IMR-90 (cell line): ENCODE measurements at regions not wholly inside any gene's neighbourhood (a gene's known extent, or its start where the extent isn't known, plus 50 kb on each side); places are given as distances from the start of the nearest gene placed in this dataset.
A peak's percentile ranks its signal among the peaks of the same experiment; 100 is the strongest.

Source experiments
- ATAC-seq: fragments of 200-7000 bp; cut with Tn5 transposase; 2 replicates; pipeline ENCODE4 v1.9.1; 2020; ENCODE audit warnings: low read depth, mild to moderate bottlenecking, moderate library complexity
- BruUV-seq: library from RNA; stranded (reverse); fragments of 400-500 nt; replicated peaks from 2 replicates; lab custom pipeline; 2021; lab: Mats Ljungman, UMichigan
- CTCF ChIA-PET: fragments of 300-600 bp; formaldehyde crosslinking; extraction: SDS; loops from one replicate; lab custom pipeline; 2021; ENCODE audit warnings: antibody characterized with exemption; lab: Yijun Ruan, JAX
- POLR2A ChIA-PET: fragments of 300-600 bp; sonication (Branson Sonifier 250); formaldehyde crosslinking; loops from one replicate; lab custom pipeline; 2022; ENCODE audit warnings: antibody characterized with exemption; ENCODE audit not compliant: unreplicated experiment; lab: Charles Lee
- DNase-seq: peaks from one replicate; pipeline ENCODE4 v3.0.0; 2013
- H2AFZ ChIP-seq: replicated peaks from 2 replicates; pipeline ENCODE3; 2013; ENCODE audit warnings: low read length, mild to moderate bottlenecking; ENCODE audit not compliant: poor library complexity
- H2AK5ac ChIP-seq: 2 replicates; pipeline ENCODE4 v1.6.1; 2013; ENCODE audit warnings: low read depth, low read length, inconsistent platforms
- H2AK9ac ChIP-seq: replicated peaks from 2 replicates; pipeline ENCODE3; 2013; ENCODE audit warnings: mild to moderate bottlenecking, low read depth, low read length, moderate library complexity; ENCODE audit not compliant: poor library complexity
- H2BK120ac ChIP-seq: 2 replicates; pipeline ENCODE4 v1.6.1; 2013; ENCODE audit warnings: low read depth, low read length, inconsistent platforms
- H2BK15ac ChIP-seq: 3 replicates; pipeline ENCODE4 v1.6.1; 2013; ENCODE audit warnings: low read depth, low read length, inconsistent platforms
- H2BK20ac ChIP-seq: 2 replicates; pipeline ENCODE4 v1.6.1; 2013; ENCODE audit warnings: low read depth, mild to moderate bottlenecking, inconsistent platforms, low read length, moderate library complexity
- H2BK5ac ChIP-seq: 2 replicates; pipeline ENCODE4 v1.6.1; 2013; ENCODE audit warnings: mild to moderate bottlenecking, low read depth, low read length, inconsistent platforms; ENCODE audit not compliant: poor library complexity, severe bottlenecking
- H3K14ac ChIP-seq: replicated peaks from 2 replicates; pipeline ENCODE4 v1.6.1; 2013; ENCODE audit warnings: low read depth, low read length, inconsistent platforms
- H3K18ac ChIP-seq: 2 replicates; pipeline ENCODE4 v1.6.1; 2013; ENCODE audit warnings: low read depth, low read length, control low read depth
- H3K23ac ChIP-seq: 2 replicates; pipeline ENCODE4 v1.6.1; 2013; ENCODE audit warnings: low read depth, low read length, inconsistent platforms
- H3K27ac ChIP-seq: 2 replicates; pipeline ENCODE4 v1.5.1; 2013; ENCODE audit warnings: mild to moderate bottlenecking, control low read depth, low read length; ENCODE audit not compliant: insufficient read depth
- H3K27me3 ChIP-seq: 2 replicates; pipeline ENCODE4 v1.6.1; 2013; ENCODE audit warnings: low read length; ENCODE audit not compliant: control insufficient read depth, insufficient read depth
- H3K36me3 ChIP-seq: 2 replicates; pipeline ENCODE4 v1.6.1; 2013; ENCODE audit warnings: low read length, mixed read lengths; ENCODE audit not compliant: control insufficient read depth, insufficient read depth
- H3K4ac ChIP-seq: 2 replicates; pipeline ENCODE4 v1.6.1; 2013; ENCODE audit warnings: low read depth, low read length, inconsistent platforms
- H3K4me1 ChIP-seq: 2 replicates; pipeline ENCODE4 v1.6.1; 2013; ENCODE audit warnings: low read length, mixed read lengths; ENCODE audit not compliant: control insufficient read depth, insufficient read depth
- H3K4me2 ChIP-seq: 2 replicates; pipeline ENCODE4 v1.6.1; 2013; ENCODE audit warnings: low read depth, mild to moderate bottlenecking, control low read depth, low read length, moderate library complexity
- H3K4me3 ChIP-seq: 2 replicates; pipeline ENCODE4 v1.5.1; 2013; ENCODE audit warnings: low read depth, mild to moderate bottlenecking, control low read depth, low read length, moderate library complexity; ENCODE audit not compliant: insufficient read depth
- H3K56ac ChIP-seq: 2 replicates; pipeline ENCODE4 v1.6.1; 2013; ENCODE audit warnings: low read length, inconsistent platforms; ENCODE audit not compliant: insufficient read depth; ENCODE audit errors: extremely low read depth
- H3K79me1 ChIP-seq, 2 experiments: 2 replicates each; pipeline ENCODE4 v1.6.1; 2013; ENCODE audit warnings: low read length in 2 of 2, inconsistent platforms in 1 of 2, low read depth in 1 of 2
- H3K9ac ChIP-seq: 2 replicates; pipeline ENCODE4 v1.6.1; 2013; ENCODE audit warnings: low read depth, low read length, control low read depth
- H3K9me1 ChIP-seq: 2 replicates; pipeline ENCODE4 v1.6.1; 2013; ENCODE audit warnings: low read length, inconsistent platforms; ENCODE audit not compliant: insufficient read depth
- H3K9me3 ChIP-seq: 2 replicates; pipeline ENCODE4 v1.6.1; 2013; ENCODE audit warnings: low read length; ENCODE audit not compliant: control insufficient read depth, insufficient read depth
- H4K20me1 ChIP-seq: 2 replicates; pipeline ENCODE4 v1.6.1; 2013; ENCODE audit warnings: low read length, inconsistent platforms; ENCODE audit not compliant: insufficient read depth
- H4K5ac ChIP-seq: 2 replicates; pipeline ENCODE4 v1.6.1; 2013; ENCODE audit warnings: mild to moderate bottlenecking, low read depth, low read length, control low read depth
- H4K8ac ChIP-seq, 2 experiments: 2 replicates each; pipeline ENCODE4 v1.6.1; 2013; ENCODE audit warnings: low read depth in 2 of 2, low read length in 2 of 2, control low read depth in 1 of 2, inconsistent platforms in 1 of 2
- H4K91ac ChIP-seq: 2 replicates; pipeline ENCODE4 v1.6.1; 2013; ENCODE audit warnings: low read depth, low read length, inconsistent platforms; ENCODE audit not compliant: insufficient read depth
- BHLHE40 ChIP-seq: fragments of 150-350 bp; IDR thresholded peaks from 2 replicates; pipeline ENCODE4 v1.6.1; 2016; ENCODE audit warnings: mild to moderate bottlenecking, low read depth, low read length
- CTCF ChIP-seq: conservative IDR thresholded peaks from 2 replicates; pipeline ENCODE4 v1.5.1; 2012; ENCODE audit warnings: mild to moderate bottlenecking, low read depth, low read length, improper control_type of control experiment
- FOS ChIP-seq: fragments of 150-350 bp; IDR thresholded peaks from 2 replicates; pipeline ENCODE4 v1.6.1; 2016; ENCODE audit warnings: low read depth, low read length
- MAFK ChIP-seq: IDR thresholded peaks from 2 replicates; pipeline ENCODE4 v1.6.1; 2012; ENCODE audit warnings: low read depth, low read length, improper control_type of control experiment
- MAZ ChIP-seq: IDR thresholded peaks from 2 replicates; pipeline ENCODE4 v1.6.1; 2012; ENCODE audit warnings: low read depth, mild to moderate bottlenecking, low read length, improper control_type of control experiment, moderate library complexity, borderline replicate concordance
- NFE2L2 ChIP-seq: fragments of 150-350 bp; IDR thresholded peaks from 2 replicates; pipeline ENCODE4 v1.6.1; 2016; ENCODE audit warnings: low read depth, mild to moderate bottlenecking, low read length
- POLR2A ChIP-seq: IDR thresholded peaks from 2 replicates; pipeline ENCODE4 v1.6.1; 2012; ENCODE audit warnings: mild to moderate bottlenecking, low read depth, low read length
- RAD21 ChIP-seq: IDR thresholded peaks from 2 replicates; pipeline ENCODE4 v1.6.1; 2012; ENCODE audit warnings: low read length, improper control_type of control experiment
- RCOR1 ChIP-seq: IDR thresholded peaks from 2 replicates; pipeline ENCODE4 v1.6.1; 2012; ENCODE audit warnings: mild to moderate bottlenecking, low read length, improper control_type of control experiment; ENCODE audit not compliant: insufficient replicate concordance
- SMC3 ChIP-seq: fragments of 150-350 bp; IDR thresholded peaks from 2 replicates; pipeline ENCODE4 v1.6.1; 2016; ENCODE audit warnings: low read depth, mild to moderate bottlenecking, antibody characterized with exemption, low read length, moderate library complexity
- USF2 ChIP-seq: fragments of 150-350 bp; IDR thresholded peaks from 2 replicates; pipeline ENCODE4 v1.6.1; 2017; ENCODE audit warnings: mild to moderate bottlenecking, antibody characterized with exemption, low read length, low read depth
- WGBS, 2 experiments: methylation state at CpG; one replicate each; pipeline versions ENCODE4 v1.1.5 to v1.1.7; 2013; ENCODE audit warnings: missing lambda C conversion rate in 2 of 2; ENCODE audit not compliant: insufficient read length in 1 of 2; ENCODE audit errors: extremely low coverage in 2 of 2; 5-methylcytosine and 5-hydroxymethylcytosine counted together
- dilution Hi-C: fragments of 300-500 bp; cut with HindIII; formaldehyde crosslinking; loops from one replicate; pipeline ENCODE4 v1.14.3; 2018; ENCODE audit warnings: low sequenced_read_pairs; ENCODE audit not compliant: unreplicated experiment
- in situ Hi-C: fragments of 300-500 bp; cut with MboI; formaldehyde crosslinking; loops from 3 replicates; pipeline ENCODE4 v1.14.3; 2019; ENCODE audit warnings: low sequenced_read_pairs, inconsistent platforms, mixed read lengths
- intact Hi-C: fragments of 100-400 bp; cut with micrococcal nuclease; formaldehyde crosslinking; loops from 2 replicates; pipeline ENCODE4 v1.10.0; 2022

DNA sequence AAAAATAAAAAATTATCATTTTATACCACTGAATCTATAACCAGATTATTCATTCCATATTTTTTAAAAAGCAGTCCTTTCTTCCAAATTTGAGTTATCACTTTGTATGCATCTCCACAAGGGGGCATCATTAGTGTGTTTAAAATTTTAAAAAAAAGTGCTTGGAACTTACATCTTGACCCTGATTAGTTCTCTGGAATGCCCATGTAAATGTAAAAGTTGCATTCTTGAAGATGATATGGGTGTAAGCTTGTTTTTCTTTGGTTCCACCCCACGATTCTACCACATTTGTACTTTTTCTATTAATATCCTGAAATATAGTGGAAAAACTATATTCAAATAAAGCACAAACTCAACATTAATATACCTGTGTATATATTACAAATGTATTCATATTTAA is 144.9 kb downstream of the ELAPOR2 start:
- H3K4ac ChIP-seq = no peak overlapping the region
- H3K14ac ChIP-seq = no peak overlapping the region
- H2AFZ ChIP-seq = no peak overlapping the region
- H4K20me1 ChIP-seq = no peaks in the 10 kb centered on the region
- H2BK120ac ChIP-seq = no peak overlapping the region
- no peaks in the 10 kb centered on the region for H3K9me1 ChIP-seq
- no CpG with 5 or more reads among the region's 1 CpG for WGBS, 2 experiments
- intact Hi-C loops = no loop called here
- H2BK20ac ChIP-seq = no peak overlapping the region
- TF ChIP-seq MAZ (no peak), MAFK (no peak), POLR2A (no peak), FOS (no peak), NFE2L2 (no peak), CTCF (peak; percentile 42), RCOR1 (no peak), RAD21 (no peak), SMC3 (peak; percentile 30; the same call in 1 of the 2 replicates), BHLHE40 (no peak), USF2 (no peak)
- H2AK5ac ChIP-seq = no peak overlapping the region
- H3K9me3 ChIP-seq = no peaks in the 10 kb centered on the region
- no peak overlapping the region for H2BK15ac ChIP-seq
- no peak for ATAC-seq
- dilution Hi-C loops = no loop called here
- in situ Hi-C loops = no loop called here
- no peak overlapping the region for H4K91ac ChIP-seq
- H2AK9ac ChIP-seq = no peak overlapping the region
- H4K5ac ChIP-seq = no peak overlapping the region
- ChIA-PET CTCF (interaction anchor here (1.0 kb wide), 1 partner anchor 9 kb away, joined by 5 read pairs; no protein-coding TSS in a partner anchor), POLR2A (no interaction called here)
- H3K4me2 ChIP-seq = no peak overlapping the region
- no peaks in the 10 kb centered on the region for H3K4me1 ChIP-seq
- no peak overlapping the region for H2BK5ac ChIP-seq
- no peak overlapping the region for H3K4me3 ChIP-seq
- peak; percentile 7 for DNase-seq
- H3K56ac ChIP-seq = no peak overlapping the region
- H3K23ac ChIP-seq = no peak overlapping the region
- H4K8ac ChIP-seq = no peak overlapping the region
- no peaks in the 10 kb centered on the region for H3K79me1 ChIP-seq
- H3K27ac ChIP-seq = no peak overlapping the region
- H3K9ac ChIP-seq = no peak overlapping the region
- no TSS peak for BruUV-seq
- H3K36me3 ChIP-seq = no peaks in the 10 kb centered on the region
- H3K27me3 ChIP-seq = no peaks in the 10 kb centered on the region
- H3K18ac ChIP-seq = no peak overlapping the region
